Thoracic aorta (tissue), 2 donors: ENCODE measurements at regions not wholly inside any gene's neighbourhood (a gene's known extent, or its start where the extent isn't known, plus 50 kb on each side); places are given as distances from the start of the nearest gene placed in this dataset.

Experiments
- ATAC-seq: fragments of 150-250 bp; one replicate; pipeline ENCODE4 v1.8.0; 2017; ENCODE audit warnings: low read depth; ENCODE audit not compliant: insufficient number of reproducible peaks, low FRiP score
- DNase-seq: peaks from one replicate; pipeline ENCODE4 v3.0.0-alpha.2; 2020; ENCODE audit warnings: low spot score
- H3K27ac ChIP-seq, 2 donors: fragments of 200-600 bp; sonication (generic); 1 replicate in 1 of 2; 2 replicates in 1 of 2; pipeline ENCODE4 v1.5.1; 2016; ENCODE audit warnings: mild to moderate bottlenecking in 2 of 2, moderate library complexity in 2 of 2
- H3K27me3 ChIP-seq: fragments of 200-600 bp; sonication (generic); replicated peaks from 2 replicates; pipeline ENCODE4 v1.6.0; 2016; ENCODE audit warnings: mild to moderate bottlenecking; ENCODE audit not compliant: insufficient read depth
- H3K36me3 ChIP-seq: fragments of 200-600 bp; sonication (generic); one replicate; pipeline ENCODE4 v1.5.1; 2016
- H3K4me1 ChIP-seq, 2 donors: fragments of 200-600 bp; sonication (generic); 1 replicate in 1 of 2; 2 replicates in 1 of 2; pipeline versions ENCODE4 v1.5.1 to v1.6.0; 2016; ENCODE audit warnings: low read depth in 2 of 2, mild to moderate bottlenecking in 1 of 2; ENCODE audit not compliant: control insufficient read depth in 1 of 2
- H3K4me3 ChIP-seq: fragments of 200-600 bp; sonication (generic); 2 replicates; pipeline ENCODE4 v1.5.1; 2016; ENCODE audit warnings: mild to moderate bottlenecking
- H3K9me3 ChIP-seq: fragments of 200-600 bp; sonication (generic); 2 replicates; pipeline ENCODE4 v1.5.1; 2016
- TF ChIP-seq, protein P1 (sequence below): fragments of 200-600 bp; sonication (generic); IDR thresholded peaks from one replicate; pipeline ENCODE4 v1.5.1; 2019; ENCODE audit warnings: antibody characterized with exemption

- Histone ChIP-seq H3K27ac (no peak overlapping the region), H3K4me3 (no peak overlapping the region), H3K36me3 (no peaks in the 10 kb centered on the region), H3K9me3 (no peaks in the 10 kb centered on the region), H3K4me1 (no peaks in the 10 kb centered on the region), H3K27me3 (no peaks in the 10 kb centered on the region)
- ATAC-seq (no peak), DNase-seq (no peak)
- TF ChIP-seq, protein P1, sequence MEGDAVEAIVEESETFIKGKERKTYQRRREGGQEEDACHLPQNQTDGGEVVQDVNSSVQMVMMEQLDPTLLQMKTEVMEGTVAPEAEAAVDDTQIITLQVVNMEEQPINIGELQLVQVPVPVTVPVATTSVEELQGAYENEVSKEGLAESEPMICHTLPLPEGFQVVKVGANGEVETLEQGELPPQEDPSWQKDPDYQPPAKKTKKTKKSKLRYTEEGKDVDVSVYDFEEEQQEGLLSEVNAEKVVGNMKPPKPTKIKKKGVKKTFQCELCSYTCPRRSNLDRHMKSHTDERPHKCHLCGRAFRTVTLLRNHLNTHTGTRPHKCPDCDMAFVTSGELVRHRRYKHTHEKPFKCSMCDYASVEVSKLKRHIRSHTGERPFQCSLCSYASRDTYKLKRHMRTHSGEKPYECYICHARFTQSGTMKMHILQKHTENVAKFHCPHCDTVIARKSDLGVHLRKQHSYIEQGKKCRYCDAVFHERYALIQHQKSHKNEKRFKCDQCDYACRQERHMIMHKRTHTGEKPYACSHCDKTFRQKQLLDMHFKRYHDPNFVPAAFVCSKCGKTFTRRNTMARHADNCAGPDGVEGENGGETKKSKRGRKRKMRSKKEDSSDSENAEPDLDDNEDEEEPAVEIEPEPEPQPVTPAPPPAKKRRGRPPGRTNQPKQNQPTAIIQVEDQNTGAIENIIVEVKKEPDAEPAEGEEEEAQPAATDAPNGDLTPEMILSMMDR, result no peak
Observed at GRCh38 chr12:85519163-85519562, 239.1 kb downstream of the ALX1 start.

GRCh38 chr12:85523197-85523596 is 243.2 kb downstream of the ALX1 start:
- DNase-seq, result no peak
- TF ChIP-seq, protein P1, result no peak
- no peak overlapping the region for H3K4me3 ChIP-seq
- no peaks in the 10 kb centered on the region for H3K36me3 ChIP-seq
- H3K27me3 ChIP-seq, result no peaks in the 10 kb centered on the region
- H3K9me3 ChIP-seq, result no peaks in the 10 kb centered on the region
- no peak for ATAC-seq
- no peaks in the 10 kb centered on the region for H3K4me1 ChIP-seq
- H3K27ac ChIP-seq, result no peak overlapping the region

GRCh38 chr12:85527192-85527591 is 247.2 kb downstream of the ALX1 start:
- H3K27me3 ChIP-seq, result no peaks in the 10 kb centered on the region
- no peaks in the 10 kb centered on the region for H3K36me3 ChIP-seq
- no peaks in the 10 kb centered on the region for H3K4me1 ChIP-seq
- TF ChIP-seq, protein P1, result no peak
- H3K9me3 ChIP-seq, result no peaks in the 10 kb centered on the region
- DNase-seq, result no peak
- no peak for ATAC-seq
- H3K27ac ChIP-seq, result no peak overlapping the region
- H3K4me3 ChIP-seq, result no peak overlapping the region

DNA sequence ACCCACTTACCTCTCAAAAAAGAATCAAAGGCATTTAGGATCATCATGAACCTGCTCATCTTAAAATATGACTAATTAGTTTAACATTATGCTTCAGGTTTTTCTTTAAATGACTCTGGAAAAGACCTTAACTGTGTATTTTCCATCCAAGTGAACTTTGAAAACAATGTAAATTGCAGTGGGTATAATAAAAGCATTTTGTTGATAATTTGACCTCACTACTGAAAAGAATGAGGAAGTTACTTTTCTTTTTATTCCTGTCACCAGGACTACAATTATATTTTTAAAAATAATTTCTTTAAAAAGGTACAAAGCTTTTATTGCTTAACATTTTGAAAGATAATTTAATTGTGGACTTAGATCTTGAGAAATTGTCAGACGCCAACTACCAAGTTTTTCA is 249.9 kb downstream of the ALX1 start:
- H3K27me3 ChIP-seq, result no peaks in the 10 kb centered on the region
- no peaks in the 10 kb centered on the region for H3K4me1 ChIP-seq
- no peaks in the 10 kb centered on the region for H3K9me3 ChIP-seq
- DNase-seq, result no peak
- no peaks in the 10 kb centered on the region for H3K36me3 ChIP-seq
- TF ChIP-seq, protein P1, result no peak
- ATAC-seq, result no peak
- no peak overlapping the region for H3K4me3 ChIP-seq
- no peak overlapping the region for H3K27ac ChIP-seq

DNA sequence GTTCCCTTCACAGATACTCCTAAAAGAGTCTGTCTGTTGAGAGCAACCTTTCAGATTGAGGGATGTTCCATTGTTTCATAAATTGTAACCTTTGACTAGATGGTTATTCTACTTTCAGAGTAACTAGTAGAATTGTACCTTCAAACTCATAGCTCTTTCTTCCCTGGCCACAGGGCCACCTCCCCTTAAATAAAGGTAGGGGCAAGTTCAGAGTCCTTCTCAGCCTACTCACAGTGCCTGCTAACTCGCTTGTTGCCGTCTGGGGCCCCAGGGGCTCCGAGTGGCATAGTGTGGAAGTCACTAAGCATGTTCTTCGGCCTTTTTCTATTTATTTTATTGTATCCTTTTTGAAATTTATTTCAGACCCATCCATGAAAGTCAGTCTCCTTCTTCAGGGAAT is 250.4 kb downstream of the ALX1 start:
- no peaks in the 10 kb centered on the region for H3K27me3 ChIP-seq
- no peak for ATAC-seq
- no peak for DNase-seq
- H3K36me3 ChIP-seq, result no peaks in the 10 kb centered on the region
- no peak overlapping the region for H3K27ac ChIP-seq
- no peaks in the 10 kb centered on the region for H3K9me3 ChIP-seq
- no peaks in the 10 kb centered on the region for H3K4me1 ChIP-seq
- TF ChIP-seq, protein P1, result no peak
- no peak overlapping the region for H3K4me3 ChIP-seq
